Inflammatory macrophage treated with lipopolysaccharide for 4 hours (primary cell): ENCODE measurements at regions not wholly inside any gene's neighbourhood (a gene's known extent, or its start where the extent isn't known, plus 50 kb on each side); places are given as distances from the start of the nearest gene placed in this dataset.
"Not testable (repeated sequence)": the region's sequence is repeated elsewhere in the genome, so short reads cannot be mapped to it uniquely, and the experiment has no call there.

Source experiments
- DNase-seq: peaks from one replicate; pipeline ENCODE4 v3.0.0-alpha.2; 2020

DNA sequence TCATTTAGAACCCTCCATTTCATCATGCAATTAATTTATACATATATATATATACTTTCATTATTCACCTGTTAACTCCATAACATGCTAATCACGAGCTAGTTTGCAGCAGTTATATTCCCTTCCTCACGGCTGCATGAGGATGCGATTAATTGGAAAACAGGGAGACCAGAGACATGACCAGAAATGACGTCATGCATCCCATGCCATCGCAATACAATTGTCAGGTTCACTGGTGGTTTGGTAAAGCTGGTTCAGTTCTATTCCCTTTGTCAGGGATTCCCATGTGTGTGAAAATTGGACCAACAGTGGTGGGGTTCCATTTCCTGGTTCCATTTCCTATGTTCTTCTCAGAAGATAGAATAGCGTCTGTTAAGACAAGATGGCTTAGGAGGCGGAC is 440.4 kb upstream of the ERCC4 start:
- no peak for DNase-seq

DNA sequence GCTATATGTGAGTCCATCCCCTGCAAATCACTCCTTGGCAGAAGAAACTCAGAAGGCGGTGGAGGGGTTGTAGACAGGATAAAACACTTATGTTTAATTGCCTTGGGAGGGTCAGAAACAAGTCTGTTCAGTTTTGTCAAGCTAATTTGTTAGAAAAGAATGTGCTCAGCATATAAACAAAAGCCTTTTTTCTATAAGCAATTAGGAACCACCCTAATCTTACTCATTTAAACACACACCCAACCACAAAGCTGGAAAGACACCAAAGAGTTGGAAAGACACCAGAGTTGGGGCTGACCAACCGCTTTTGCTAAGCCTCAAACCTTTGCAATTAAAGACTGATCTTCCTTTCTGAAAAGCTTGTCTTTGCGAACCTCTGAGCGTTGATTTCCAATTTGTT is 439.2 kb upstream of the ERCC4 start:
- no peak for DNase-seq

DNA sequence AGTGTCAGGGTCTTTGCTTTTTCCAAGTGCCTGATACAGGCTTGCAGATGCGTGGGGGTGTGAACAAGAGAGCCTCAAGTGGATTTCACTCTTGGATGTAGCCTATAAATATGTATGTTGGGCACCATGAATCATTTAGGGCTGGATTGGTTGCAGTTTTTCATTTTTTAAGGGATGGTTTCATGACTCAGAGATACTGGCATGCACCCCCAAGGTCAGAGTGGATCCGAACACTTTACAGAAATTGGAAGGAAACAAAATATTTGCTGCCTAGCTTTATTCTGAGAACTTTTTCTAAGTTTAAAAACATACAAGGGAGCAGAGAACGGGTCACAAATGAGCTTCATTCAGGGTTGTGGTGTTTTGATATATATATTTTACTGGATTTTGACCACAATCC is 436.8 kb upstream of the ERCC4 start:
- DNase-seq = no peak

DNA sequence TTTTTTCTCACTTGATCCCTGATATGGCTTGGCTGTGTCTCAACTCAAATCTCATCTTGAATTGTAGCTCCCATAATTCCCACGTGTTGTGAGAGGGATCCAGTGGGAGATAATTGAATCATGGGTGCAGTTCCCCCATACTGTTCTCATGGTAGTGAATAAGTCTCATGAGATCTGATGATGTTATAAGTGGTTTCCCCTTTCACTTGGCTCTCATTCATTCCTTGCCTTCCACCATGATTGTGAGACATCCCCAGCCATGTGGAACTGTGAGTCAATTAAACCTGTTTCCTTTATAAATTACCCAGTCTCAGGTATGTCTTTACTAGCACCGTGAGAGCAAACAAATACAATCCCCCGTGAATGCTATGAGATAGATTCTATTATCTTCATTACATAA is 430.5 kb upstream of the ERCC4 start:
- DNase-seq = not testable (repeated sequence)

DNA sequence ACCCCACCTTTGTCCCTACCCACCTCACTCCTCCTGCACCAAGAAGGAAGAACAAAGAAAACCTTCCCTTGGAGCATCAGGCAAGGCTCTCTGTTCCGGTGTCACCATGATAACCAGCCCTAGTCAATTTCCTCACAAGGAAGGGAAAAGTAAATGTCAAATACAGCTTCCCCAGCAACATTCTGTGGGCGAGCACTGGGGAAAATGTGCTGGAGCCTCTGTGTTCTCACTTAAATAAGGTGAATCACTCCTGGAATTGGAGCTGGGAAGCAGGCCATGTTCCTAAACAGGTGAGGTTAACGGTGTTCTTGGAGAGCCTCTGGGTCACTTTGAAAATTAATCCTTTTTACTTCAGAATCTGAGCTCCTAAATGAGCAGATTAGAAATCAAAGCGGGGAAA is 427.9 kb upstream of the ERCC4 start:
- DNase-seq = no peak

DNA sequence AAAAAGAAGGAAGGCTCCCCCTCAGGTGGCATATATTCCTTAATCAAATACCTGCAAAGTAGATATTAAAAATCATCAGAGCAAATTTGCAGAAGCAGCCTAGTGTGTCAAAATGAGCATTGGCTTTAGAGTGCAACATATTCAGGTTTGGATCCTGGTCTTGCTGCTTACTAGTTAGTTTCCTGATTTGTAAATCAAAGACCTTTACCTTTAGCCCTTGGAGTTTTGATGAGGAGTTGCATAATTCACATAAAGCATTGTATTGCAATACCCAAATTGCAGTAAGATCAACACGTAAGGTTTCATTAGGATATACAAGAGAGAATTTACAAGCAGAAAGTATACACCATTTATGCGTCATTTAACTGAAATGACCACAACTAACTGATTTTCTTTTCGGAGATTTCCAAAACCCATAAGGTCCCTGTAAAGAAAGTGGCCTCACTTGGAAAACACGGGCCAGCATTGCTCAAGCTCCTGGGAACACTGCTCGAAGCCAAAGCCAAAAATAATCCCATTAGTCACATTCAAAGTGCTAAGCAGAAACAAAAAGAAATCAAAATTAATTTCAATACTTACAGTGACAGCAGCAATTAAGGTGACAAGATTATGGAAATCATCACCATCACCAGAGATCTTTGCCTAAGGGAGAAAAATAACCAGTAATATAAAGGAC is 415.9 kb upstream of the ERCC4 start:
- DNase-seq = no peak

DNA sequence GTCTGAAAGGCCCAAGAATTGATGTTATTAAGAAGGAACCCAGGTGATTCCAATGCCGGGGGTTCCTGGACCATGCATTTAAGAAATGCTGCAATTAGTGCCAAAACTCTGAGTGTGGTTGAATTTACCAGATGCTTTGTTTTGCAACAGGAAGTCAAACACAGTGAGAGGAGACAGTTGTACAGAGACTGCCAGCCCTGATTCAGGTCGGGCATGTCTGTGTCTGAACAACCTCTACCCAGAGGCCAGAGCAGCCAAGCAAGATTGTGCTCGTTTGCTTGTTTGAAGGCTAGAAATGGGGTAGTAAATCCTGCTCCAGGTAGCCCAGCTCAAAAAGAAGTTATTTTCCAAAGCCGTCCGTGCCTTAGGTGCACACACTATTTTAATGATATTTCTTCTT is 412.4 kb upstream of the ERCC4 start:
- DNase-seq = no peak

DNA sequence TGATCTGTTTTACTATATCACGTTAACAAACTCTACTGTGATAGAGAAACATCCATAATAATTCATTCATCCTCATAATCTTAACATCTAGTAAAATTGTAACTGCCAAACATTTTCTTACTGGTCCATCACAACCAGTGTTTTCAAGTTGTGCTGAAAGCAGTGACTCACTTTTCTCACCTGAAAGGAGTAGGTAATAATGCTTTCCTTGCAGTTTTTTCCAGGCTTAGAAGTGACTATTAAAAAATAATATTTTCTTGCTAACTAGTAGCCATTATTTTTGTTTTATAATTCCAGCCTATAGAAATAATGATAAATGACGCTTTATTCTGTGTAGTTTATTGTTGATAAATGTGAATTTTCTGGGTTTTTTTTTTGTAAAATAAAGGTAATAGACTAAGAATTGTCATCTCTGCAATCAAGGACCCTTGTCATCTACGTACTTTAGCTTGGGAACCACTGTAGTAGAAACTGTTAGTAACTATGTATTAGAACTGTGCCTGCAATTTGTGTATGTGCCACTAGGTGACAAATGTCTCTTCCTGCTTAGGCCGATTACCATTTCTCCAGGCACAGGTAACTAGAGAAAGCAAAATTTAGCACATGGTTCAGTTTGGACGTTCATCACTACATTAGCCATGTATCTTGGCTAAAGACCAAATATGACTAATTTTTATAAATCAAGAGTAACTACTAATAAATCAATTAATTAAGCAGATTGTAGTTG is 409.4 kb upstream of the ERCC4 start:
- DNase-seq = no peak

DNA sequence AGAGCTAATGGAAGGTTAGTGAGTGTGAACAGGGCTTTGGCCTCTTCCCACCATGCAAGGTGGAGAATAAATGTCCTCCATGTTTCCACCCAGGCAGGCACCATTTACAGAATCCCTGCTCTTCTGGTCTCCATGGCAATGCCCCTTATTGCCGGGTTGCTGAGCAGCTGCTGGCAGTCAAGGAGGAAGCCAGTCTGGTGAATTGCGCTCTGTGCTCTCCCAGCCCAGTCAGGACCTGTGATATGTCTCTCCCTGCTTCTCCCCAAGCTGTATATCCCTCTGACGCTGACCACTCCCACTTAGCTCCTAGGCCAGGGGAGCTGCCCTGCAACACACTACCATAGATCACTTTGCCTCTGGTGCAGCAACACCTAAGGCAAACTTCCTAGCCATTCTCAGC is 402.1 kb upstream of the ERCC4 start:
- DNase-seq = no peak

DNA sequence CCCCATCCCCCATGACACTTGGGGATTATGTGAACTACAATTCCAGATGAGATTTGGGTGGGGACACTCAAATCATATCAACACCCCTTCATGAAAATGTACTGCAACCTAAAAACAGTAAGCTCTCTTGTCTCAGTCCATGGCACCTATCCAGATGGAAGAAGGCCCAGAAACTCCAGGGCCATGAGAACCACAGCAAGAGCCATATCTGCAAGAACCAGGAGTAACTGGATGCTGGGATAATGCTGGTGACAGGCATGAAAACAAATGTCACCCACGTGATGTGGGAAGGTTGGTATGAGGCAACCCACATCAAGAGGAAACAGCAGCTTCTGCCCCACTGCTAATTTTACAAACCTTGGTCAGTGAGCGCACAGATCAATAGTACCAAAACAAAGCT is 400.1 kb upstream of the ERCC4 start:
- DNase-seq = no peak

DNA sequence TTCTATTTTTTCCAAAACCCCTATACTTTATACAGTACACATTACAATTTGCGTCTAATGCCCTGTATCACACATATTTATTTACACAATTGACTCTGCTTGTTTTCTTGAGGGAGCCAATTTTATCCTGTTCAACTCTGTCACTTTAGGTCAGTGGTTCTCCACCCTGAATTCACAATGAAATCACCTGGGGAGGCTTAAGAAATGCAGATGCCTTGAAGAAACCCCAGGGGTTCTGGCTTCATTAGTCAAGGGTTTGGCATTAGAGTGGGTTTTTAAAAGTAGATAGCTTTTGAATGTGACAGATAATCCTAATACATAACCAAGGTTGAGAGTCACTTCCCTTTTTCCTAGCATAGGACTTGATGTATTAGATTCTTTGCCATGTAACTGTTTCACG is 398.6 kb upstream of the ERCC4 start:
- no peak for DNase-seq

DNA sequence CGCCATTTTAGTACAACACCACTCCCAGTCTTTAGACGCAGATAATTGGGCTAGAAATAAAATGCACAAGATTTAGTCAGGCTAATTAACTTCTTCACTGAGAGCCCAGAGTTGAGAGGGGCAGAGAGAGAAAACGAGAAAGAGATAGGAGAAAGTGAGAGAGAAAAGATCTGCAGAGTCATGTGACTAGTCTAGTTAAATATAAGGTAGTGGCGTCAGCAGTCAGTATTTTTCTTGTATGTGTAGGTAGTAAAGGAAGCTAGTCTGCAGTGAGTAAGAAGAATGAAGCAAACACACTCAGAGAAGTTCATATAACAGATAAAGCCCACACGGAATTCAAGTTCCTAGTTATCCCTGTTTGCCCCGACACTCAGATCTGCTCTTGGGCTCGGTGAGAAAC is 392.6 kb upstream of the ERCC4 start:
- DNase-seq = no peak

DNA sequence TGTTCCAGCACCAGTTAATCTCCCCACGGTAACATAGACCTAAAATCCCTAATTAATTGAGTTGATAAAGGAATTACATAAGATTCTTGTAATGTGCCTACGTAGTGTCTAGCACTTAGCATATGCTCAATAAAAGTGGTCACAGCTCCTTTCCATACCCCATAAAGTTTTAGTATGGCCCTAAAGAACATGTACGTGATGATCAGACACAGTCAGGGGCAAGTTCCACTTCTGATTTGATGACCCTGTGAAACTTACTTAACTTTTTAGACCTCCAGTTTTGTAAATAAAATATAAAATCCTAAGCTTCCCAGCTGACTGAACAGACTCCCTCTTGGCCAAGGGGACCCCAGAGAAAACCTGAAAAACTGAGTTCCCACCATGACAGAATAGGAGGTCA is 391.3 kb upstream of the ERCC4 start:
- DNase-seq = no peak

DNA sequence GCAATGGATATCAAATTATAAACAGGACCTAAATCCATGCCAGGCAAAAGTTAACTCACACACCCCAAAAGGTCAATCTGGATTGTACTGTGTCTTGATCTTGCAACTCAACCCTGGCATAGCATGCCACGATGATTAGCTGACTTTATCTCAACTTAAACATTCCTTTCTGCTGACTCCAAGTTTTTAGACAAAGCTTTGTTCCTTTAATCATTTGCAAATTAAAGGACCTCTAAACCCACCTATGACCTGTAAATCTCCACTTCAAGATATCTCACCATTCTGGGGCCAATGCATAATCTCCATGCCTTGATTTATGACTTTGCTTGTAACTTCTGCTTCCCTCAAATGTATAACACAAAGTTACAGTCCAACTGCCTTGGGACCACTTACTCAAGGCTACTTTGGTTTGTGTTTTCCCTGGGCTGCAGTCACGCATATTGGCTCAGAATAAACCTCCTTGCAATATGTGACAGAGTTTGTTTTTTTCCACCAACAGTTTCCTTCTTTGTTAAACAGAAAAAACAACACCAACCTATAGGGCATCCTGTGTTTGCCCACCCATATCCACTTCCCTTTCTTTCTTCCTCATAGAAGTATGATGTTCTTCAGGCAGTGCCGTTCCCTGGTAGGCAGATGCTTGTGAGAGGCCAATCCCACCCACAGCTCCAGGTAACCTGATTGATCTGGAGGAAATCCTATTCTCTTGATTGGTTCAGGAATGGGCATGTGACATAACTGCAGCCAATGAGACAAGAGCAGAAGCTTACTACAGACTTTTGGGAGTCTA is 390.6 kb upstream of the ERCC4 start:
- DNase-seq = no peak

DNA sequence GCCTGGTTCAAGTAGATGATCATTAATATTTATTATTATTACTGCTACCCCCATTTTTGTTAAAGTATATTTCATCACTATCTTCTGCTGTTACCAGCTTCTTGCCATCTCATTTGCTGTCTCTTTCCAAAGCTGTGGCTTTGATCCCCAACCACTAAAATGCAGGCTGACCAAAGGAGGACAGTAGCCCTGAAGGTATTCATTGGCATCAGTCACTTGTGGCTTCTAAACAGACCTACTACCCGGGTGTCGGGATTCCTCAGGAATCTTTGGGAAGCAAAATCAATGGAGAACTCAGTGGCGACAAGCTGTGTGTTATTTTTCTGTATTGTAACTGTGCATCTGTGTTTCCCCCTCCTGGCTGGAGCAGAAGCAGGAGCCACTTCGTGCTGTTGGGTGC is 379.2 kb upstream of the ERCC4 start:
- DNase-seq = no peak

DNA sequence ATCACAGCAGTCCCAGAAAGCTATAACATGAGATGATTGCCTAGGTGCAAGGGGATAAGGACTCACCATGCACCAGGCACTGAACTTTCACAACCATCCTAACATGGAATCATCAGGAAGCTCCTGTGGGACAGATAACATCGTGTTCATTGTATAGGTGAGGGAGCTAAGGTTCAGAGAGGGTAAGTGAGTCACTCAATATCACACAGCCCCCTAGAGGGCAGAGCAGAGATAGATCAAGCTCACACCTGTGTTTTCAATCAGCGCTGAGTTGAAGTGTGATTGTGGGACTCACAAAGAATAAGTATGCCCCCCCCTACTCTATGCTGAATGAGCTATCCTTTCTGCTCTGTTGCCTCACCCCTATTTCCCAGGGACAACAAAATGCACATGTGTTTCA is 377.7 kb upstream of the ERCC4 start:
- DNase-seq = no peak

DNA sequence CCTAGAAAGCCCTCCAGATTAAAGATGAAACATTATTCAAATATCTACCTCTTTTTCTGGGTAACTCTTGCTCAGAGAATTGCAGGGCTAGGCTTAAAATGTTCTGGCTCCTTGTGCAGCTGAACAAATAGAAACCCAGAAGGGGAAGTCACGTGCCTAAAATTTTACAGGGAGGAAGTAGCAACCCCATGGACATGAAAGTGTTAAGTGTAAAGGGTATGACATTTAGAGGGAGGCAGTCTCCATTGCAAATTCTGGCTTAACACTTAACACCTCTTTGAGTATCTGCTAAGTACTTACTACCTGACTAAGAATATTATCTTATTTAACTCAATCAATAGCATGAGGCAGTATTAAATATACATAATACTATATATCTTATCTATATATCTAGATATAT is 376.1 kb upstream of the ERCC4 start:
- DNase-seq = no peak

DNA sequence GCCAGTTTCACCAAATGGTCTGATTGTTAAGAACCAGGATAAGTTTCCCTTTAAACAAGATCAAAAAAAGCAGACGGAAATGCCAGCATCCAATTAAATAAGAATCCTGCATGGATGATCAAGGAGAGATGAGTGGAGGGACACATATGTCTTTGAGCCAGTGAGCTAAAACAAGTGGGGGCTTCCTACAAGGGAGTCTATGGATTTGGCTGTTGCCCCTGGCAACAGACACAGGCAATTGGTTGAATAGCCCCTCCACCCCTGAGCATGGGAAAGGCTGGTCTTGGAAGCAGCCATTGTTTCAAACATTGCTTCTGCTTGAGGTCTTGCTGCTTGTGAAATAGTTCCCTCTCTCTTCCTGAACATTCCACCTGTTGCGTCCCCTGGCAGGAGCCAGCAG is 374.7 kb upstream of the ERCC4 start:
- DNase-seq = no peak

DNA sequence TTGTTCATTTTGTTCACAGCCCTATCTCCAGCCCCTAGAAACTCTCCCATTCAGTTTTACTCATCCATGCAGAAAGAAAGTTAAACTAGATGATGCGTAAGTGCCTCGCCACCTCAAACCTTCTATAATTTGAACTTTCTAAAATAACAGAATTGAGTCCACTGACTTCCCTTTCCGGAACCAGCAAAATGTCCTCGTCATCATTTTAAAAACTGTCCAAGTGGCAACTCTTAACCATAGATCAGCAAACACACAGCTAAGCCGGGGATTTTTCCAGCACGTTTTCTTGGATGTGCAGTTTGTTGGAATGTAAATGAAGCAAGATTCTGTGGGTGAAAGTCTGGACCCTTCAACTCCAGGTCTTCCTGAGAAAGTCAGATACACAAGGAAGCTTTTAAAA is 369.7 kb upstream of the ERCC4 start:
- DNase-seq = no peak

DNA sequence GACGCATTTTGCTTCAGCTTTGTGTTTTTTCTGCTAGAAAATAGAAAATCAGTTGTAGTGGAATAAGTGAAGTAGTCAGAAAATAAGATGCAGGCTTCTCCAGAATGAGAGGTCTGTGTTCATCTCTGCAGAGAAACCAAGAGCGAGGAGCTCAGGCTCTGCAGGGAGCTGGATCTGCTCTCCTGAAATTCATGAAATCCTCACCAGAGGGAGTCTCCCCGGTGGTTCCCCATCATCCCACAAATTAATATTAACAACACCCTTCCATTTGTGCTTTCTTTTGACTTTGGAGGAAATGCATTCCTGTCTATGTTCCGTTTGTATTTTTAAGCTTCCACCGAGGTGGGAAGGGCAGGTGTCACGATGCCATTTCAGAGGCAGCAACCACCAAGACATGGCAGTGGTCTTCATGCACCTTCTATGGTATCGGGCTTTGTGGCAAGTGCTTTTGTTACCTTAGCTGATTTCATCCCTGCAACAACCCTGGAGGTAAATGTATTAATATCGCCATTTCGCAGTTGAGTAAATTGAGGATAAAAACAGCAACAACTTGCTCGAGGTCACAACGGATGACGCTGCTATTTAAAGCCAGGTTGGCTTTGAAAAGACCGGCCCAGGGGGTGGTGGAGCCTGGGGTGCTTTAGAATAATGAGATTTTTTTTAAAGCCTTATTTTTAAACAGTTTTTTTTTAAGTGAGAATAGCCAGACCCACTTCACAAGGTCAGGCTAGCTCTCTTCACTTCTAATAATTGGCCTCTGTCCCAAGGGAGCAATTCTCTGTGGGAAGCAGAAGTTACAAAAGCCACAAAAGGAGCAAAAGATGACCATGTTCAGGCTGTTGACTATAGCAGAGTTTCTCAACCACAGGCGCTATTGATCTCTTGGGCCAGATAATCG is 367.6 kb upstream of the ERCC4 start:
- DNase-seq = no peak

DNA sequence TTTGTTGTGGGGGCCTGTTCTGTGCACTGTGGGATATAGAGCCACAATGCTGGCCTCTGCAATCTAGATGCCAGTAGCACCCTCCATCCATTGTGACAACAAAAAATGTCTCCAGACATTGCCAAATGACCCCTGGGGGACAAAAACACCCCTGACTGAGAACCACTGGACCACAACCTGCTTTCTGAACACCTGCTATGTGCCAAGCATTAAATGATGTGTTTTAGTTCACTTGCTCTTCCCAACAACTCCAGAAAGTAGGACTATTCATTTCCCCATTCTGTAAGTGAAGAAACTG is 367.0 kb upstream of the ERCC4 start:
- DNase-seq = no peak

DNA sequence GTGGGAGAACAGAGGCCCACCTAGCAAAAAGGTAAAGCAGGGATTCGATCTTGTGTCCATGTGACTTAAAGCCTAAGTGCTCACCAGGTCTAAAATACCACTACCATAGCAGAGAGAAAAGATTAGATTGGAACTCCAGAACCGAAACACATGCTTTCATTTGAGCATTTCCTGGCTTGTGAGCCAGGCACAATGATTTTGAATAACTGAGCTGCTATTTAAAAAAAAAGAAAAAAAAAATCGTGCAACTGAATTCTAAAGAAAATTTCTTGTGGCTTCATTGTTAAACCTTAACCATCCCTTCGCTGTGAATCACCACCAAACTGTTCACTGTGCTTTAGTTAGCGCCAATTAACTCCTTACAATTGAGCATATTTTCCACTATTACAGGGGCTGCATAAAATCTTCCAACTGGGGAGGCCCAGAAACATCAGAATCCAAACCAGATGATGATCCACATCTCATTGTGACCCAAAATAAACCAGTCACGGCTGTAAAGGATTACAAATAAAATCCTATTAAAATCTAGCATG is 366.4 kb upstream of the ERCC4 start:
- no peak for DNase-seq

DNA sequence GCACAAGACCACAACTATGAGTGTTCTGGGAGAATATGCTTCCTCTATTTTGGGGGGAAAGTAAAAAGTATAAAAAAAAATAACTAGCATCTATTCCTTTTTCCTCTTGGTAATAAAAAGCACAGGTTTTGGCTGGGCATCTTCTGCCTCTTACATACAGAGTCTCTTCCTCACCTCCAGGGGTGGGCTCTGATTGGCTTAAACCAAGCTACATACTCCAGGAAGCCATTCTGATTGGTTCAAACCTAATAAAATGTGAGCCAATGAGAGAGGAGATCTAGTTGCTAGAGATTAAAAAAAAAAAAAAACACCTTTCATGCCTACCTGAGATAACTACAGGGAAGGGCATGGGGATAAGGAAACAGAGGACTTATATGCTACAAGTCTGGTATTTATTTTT is 365.9 kb upstream of the ERCC4 start:
- DNase-seq = no peak
